A549 (cell line): ENCODE measurements at regions not wholly inside any gene's neighbourhood (a gene's known extent, or its start where the extent isn't known, plus 50 kb on each side); places are given as distances from the start of the nearest gene placed in this dataset.

Source experiments
- ATAC-seq, 2 experiments: fragments of 200-7000 bp in 1 of 2; fragments of >200 bp in 1 of 2; cut with Nextera tagmentation in 1 of 2; cut with Tn5 transposase in 1 of 2; 3 replicates each; pipeline versions ENCODE4 v1.8.0 to v1.9.1; 2018 to 2020; ENCODE audit warnings: mild to moderate bottlenecking in 1 of 2, moderate library complexity in 1 of 2
- CTCF ChIA-PET: fragments of 300-600 bp; sonication (Branson Sonifier 250); formaldehyde crosslinking; extraction: SDS; loops from one replicate; lab custom pipeline; 2021; ENCODE audit warnings: antibody characterized with exemption, inconsistent platforms; lab: Yijun Ruan, JAX
- POLR2A ChIA-PET: fragments of 350-600 bp; formaldehyde crosslinking; extraction: SDS; loops from one replicate; lab custom pipeline; 2021; ENCODE audit warnings: antibody characterized with exemption, inconsistent platforms; lab: Yijun Ruan, JAX
- DNase-seq, 2 experiments: peaks; one replicate each; pipeline versions ENCODE4 v3.0.0 to v3.0.0-alpha.2; 2011 to 2016; ENCODE audit warnings: low read depth in 1 of 2, low spot score in 1 of 2
- FAIRE-seq: peaks from 2 replicates; lab custom pipeline; 2011; peaks lifted over from hg19 to GRCh38; lab: Jason Lieb, UNC
- H3K27ac ChIP-seq, 2 experiments: fragments of >200 bp; sonication (Bioruptor Twin); formaldehyde crosslinking; 3 replicates each; pipeline ENCODE4 v1.5.1; 2016 to 2017
- H3K4me1 ChIP-seq: fragments of >200 bp; sonication (Bioruptor Twin); formaldehyde crosslinking; 3 replicates; pipeline ENCODE4 v1.6.1; 2016
- H3K4me2 ChIP-seq: fragments of >200 bp; sonication (Bioruptor Twin); formaldehyde crosslinking; 3 replicates; pipeline ENCODE4 v1.6.1; 2016
- H3K4me3 ChIP-seq: fragments of >200 bp; sonication (Bioruptor Twin); formaldehyde crosslinking; 3 replicates; pipeline ENCODE4 v1.5.1; 2016
- H3K9me3 ChIP-seq: fragments of >200 bp; sonication (Bioruptor Twin); formaldehyde crosslinking; 3 replicates; pipeline ENCODE4 v1.6.1; 2016
- CHD2 ChIP-seq: fragments of 150-350 bp; IDR thresholded peaks from 2 replicates; pipeline ENCODE4 v1.6.1; 2014; ENCODE audit warnings: low read length; ENCODE audit not compliant: partially characterized antibody
- E2F6 ChIP-seq: IDR thresholded peaks from 2 replicates; pipeline ENCODE4 v1.6.1; 2012; ENCODE audit warnings: low read depth, borderline replicate concordance
- FOXS1 ChIP-seq: fragments of 250-450 bp; sonication (Bioruptor Pico); IDR thresholded peaks from 2 replicates; pipeline ENCODE4 v1.5.0; 2020; ENCODE audit warnings: mild to moderate bottlenecking, moderate library complexity
- GATA3 ChIP-seq: IDR thresholded peaks from 2 replicates; pipeline ENCODE4 v1.6.1; 2012; ENCODE audit warnings: borderline replicate concordance
- MAZ ChIP-seq: fragments of 150-350 bp; IDR thresholded peaks from 2 replicates; pipeline ENCODE4 v1.6.1; 2014; ENCODE audit warnings: antibody characterized with exemption, low read depth, low read length, borderline replicate concordance
- MYC ChIP-seq: IDR thresholded peaks from 2 replicates; pipeline ENCODE4 v1.6.1; 2012; ENCODE audit warnings: mild to moderate bottlenecking, inconsistent platforms, low read length, improper control_type of control experiment, borderline replicate concordance
- NPAS2 ChIP-seq: fragments of 250-450 bp; sonication (Bioruptor Pico); IDR thresholded peaks from 2 replicates; pipeline ENCODE4 v1.8.0; 2022; ENCODE audit warnings: mild to moderate bottlenecking, moderate library complexity, borderline replicate concordance
- NR3C1 ChIP-seq: fragments of >200 bp; sonication (Bioruptor Twin); formaldehyde crosslinking; IDR thresholded peaks from 3 replicates; pipeline ENCODE4 v1.6.1; 2017
- PBX3 ChIP-seq: IDR thresholded peaks from 2 replicates; pipeline ENCODE4 v1.6.1; 2012
- RARB ChIP-seq: fragments of 250-450 bp; sonication (Bioruptor Pico); IDR thresholded peaks from 2 replicates; pipeline ENCODE4 v1.8.0; 2021; ENCODE audit warnings: mild to moderate bottlenecking, moderate library complexity
- WGBS: methylation state at CpG from one replicate; pipeline ENCODE4 v1.1.6; 2017; ENCODE audit errors: missing lambda C conversion rate; 5-methylcytosine and 5-hydroxymethylcytosine counted together

DNA sequence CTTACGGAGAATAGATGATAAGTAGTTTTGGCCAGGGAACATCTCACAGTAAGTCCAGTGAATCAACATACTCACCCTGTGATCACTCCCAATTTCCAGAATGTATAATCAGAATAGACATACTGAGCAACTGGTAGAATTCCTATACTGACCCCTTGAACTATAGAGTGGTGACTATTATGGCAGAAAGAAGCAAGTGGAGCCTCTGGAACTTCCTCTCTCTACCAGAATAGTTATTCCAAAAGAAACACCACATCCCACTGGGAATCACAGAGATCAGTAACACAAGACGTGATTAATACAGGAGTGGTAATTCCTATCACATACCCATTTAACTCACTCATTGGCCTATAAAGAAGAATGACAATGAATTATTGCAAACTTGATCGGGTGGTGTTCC lies 50.1 kb upstream of the TRIM42 start:
- FAIRE-seq (no peak), ATAC-seq (no peak), DNase-seq (no peak)
- POLR2A ChIA-PET, result no interaction called here
- Histone ChIP-seq H3K9me3 (no peaks in the 10 kb centered on the region), H3K27ac (no peak overlapping the region), H3K4me3 (no peak overlapping the region), H3K4me1 (no peaks in the 10 kb centered on the region), H3K4me2 (no peak overlapping the region)
- WGBS, result 43% methylated on average over 3 of the region's 3 CpGs
- CTCF ChIA-PET, result interaction anchor here (0.5 kb wide), 1 partner anchor 11 kb away, joined by 3 read pairs; no protein-coding TSS in a partner anchor
- TF ChIP-seq NPAS2 (CRISPR knock-in tag) (no peak), E2F6 (no peak), MAZ (no peak), MYC (no peak), NR3C1 (no peak), PBX3 (no peak), GATA3 (no peak), RARB (no peak), FOXS1 (CRISPR knock-in tag) (no peak), CHD2 (no peak)
